H1 (cell line): ENCODE measurements at regions not wholly inside any gene's neighbourhood (a gene's known extent, or its start where the extent isn't known, plus 50 kb on each side); places are given as distances from the start of the nearest gene placed in this dataset.

Experiments
- ASH2L ChIP-seq: fragments of 200-600, 300-600 bp; sonication (generic); IDR thresholded peaks from one replicate; pipeline ENCODE4 v1.7.1; 2017; ENCODE audit warnings: low read length
- ATF2 ChIP-seq: IDR thresholded peaks from 2 replicates; pipeline ENCODE4 v1.6.1; 2012; ENCODE audit warnings: low read length, inconsistent platforms
- CEBPB ChIP-seq: IDR thresholded peaks from 2 replicates; pipeline ENCODE4 v1.6.1; 2012; ENCODE audit warnings: low read depth, low read length
- CHD2 ChIP-seq: IDR thresholded peaks from 2 replicates; pipeline ENCODE4 v1.6.1; 2012; ENCODE audit warnings: low read length, improper control_type of control experiment
- CTCF ChIP-seq, 3 experiments: IDR thresholded peaks; 1 replicate in 2 of 3; 2 replicates in 1 of 3; pipeline versions ENCODE4 v1.5.1 to v1.6.1; 2011; ENCODE audit warnings: low read length in 3 of 3, mild to moderate bottlenecking in 3 of 3, inconsistent platforms in 2 of 3, low read depth in 1 of 3, moderate library complexity in 1 of 3; ENCODE audit not compliant: insufficient read depth in 1 of 3; ENCODE audit errors: control extremely low read depth in 1 of 3
- EP300 ChIP-seq, 2 experiments: IDR thresholded peaks; 1 replicate in 1 of 2; 2 replicates in 1 of 2; pipeline ENCODE4 v1.6.1; 2011 to 2012; ENCODE audit warnings: low read depth in 2 of 2, low read length in 2 of 2, mild to moderate bottlenecking in 2 of 2, borderline replicate concordance in 1 of 2, inconsistent platforms in 1 of 2, moderate library complexity in 1 of 2
- JUND ChIP-seq: IDR thresholded peaks from 2 replicates; pipeline ENCODE4 v1.6.1; 2011; ENCODE audit warnings: mild to moderate bottlenecking, improper control_type of control experiment, low read length
- PHF8 ChIP-seq: fragments of 200-600 bp; sonication (generic); conservative IDR thresholded peaks from 2 replicates; pipeline ENCODE4 v1.7.1; 2012; ENCODE audit warnings: low read depth, mild to moderate bottlenecking, inconsistent platforms, low read length, moderate library complexity
- POLR2A ChIP-seq, 2 experiments: IDR thresholded peaks; 1 replicate in 1 of 2; 2 replicates in 1 of 2; pipeline ENCODE4 v1.6.1; 2011; ENCODE audit warnings: low read depth in 2 of 2, low read length in 2 of 2, mild to moderate bottlenecking in 2 of 2; ENCODE audit errors: control extremely low read depth in 1 of 2
- RXRA ChIP-seq: IDR thresholded peaks from 2 replicates; pipeline ENCODE4 v1.6.1; 2011; ENCODE audit warnings: low read depth, mild to moderate bottlenecking, low read length, moderate library complexity; ENCODE audit not compliant: insufficient read depth
- SP1 ChIP-seq: IDR thresholded peaks from 2 replicates; pipeline ENCODE4 v1.6.1; 2011; ENCODE audit warnings: low read depth, low read length
- TAF1 ChIP-seq: IDR thresholded peaks from 2 replicates; pipeline ENCODE4 v1.6.1; 2011; ENCODE audit warnings: mild to moderate bottlenecking, low read depth, low read length

- no peak for TF ChIP-seq EP300 (IDR thresholded peaks at IDR 0.05; ENCODE audit: borderline replicate concordance in 1 of 2, low read depth in 2 of 2, low read length in 2 of 2)
- no peak for TF ChIP-seq CTCF (IDR thresholded peaks at IDR 0.05; ENCODE audit: control extremely low read depth in 1 of 3, insufficient read depth in 1 of 3, low read depth in 1 of 3, low read length in 3 of 3)
- TF ChIP-seq CHD2 = no peak
- TF ChIP-seq POLR2A (IDR thresholded peaks at IDR 0.05; ENCODE audit: control extremely low read depth in 1 of 2, low read depth in 2 of 2, low read length in 2 of 2) = no peak
- TF ChIP-seq SP1 = no peak
- TF ChIP-seq JUND = no peak
- TF ChIP-seq RXRA = no peak
- no peak for TF ChIP-seq ATF2
- TF ChIP-seq ASH2L = no peak
- no peak for TF ChIP-seq CEBPB
- no peak for TF ChIP-seq PHF8
- TF ChIP-seq TAF1 = no peak
Observed at GRCh38 chr2:238693337-238694093, 154.4 kb upstream of the TWIST2 start.
